Muscle of arm (tissue), 1 donor: ENCODE measurements at regions not wholly inside any gene's neighbourhood (a gene's known extent, or its start where the extent isn't known, plus 50 kb on each side); places are given as distances from the start of the nearest gene placed in this dataset.

ENCODE experiments used
- DNase-seq: peaks from one replicate; pipeline ENCODE4 v3.0.0-alpha.2; 2013

DNA sequence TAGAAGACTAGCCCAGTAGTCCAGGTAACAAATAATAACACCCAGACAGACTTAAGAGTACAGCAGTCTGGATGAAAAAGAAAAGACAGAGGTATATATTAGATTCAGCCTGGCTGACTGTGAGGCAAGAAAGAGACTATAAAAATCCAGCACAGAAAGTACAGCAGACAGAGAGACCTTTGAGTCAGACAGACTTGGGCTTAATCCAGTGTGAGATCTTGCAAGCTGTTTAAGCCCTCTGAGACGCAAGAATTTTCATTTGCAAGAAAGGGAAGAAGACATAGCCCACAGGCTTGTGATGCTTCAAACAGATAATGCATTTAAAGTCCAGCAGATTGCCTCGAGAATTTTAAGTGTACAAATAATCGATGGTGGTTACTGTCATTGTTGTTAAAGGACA is 471.4 kb downstream of the LIG4 start:
- DNase-seq: no peak

DNA sequence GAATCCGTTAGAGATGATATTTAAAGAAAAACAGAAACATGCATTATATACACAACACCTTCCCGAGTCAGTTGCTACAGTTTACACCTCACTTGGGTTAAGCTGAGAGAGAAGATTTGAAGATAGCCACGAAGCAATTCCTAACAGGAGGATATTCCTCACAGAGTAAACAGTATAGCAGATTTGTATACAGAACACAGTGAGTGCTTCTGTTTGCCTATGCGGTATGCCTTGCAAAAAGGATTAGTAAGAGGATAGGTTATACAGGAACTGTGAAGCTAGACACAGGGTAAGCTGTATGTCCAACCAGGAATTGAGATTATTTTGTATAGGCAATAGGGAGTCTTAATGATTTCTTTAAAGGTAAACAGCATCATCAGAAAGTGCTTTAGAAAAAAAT is 471.8 kb downstream of the LIG4 start:
- DNase-seq: no peak

DNA sequence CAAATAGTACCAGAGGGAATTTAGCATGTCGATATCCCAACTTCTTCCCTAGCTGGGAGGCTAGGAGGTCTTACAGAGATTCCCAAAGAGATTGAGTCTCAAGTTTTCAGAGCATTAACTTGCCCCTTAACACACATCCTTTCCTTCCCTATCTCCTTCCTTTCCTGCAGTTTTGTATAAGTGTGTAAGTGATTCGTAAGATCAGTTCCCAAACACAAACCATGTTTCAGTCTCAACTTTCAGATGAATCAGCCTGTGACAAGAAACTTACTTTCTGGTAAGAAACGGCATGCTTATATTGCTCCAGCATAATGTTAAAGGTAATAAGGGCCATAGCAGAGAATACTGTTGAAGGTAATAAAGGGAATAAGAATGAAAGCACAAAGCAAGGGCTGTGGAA is 472.2 kb downstream of the LIG4 start:
- DNase-seq: no peak

- no peak for DNase-seq
These were observed 472.8 kb downstream of the LIG4 start for GRCh38 chr13:107742544-107742943.

- DNase-seq: no peak
These were observed 477.3 kb downstream of the LIG4 start for GRCh38 chr13:107738004-107738403.

GRCh38 chr13:107736731-107737130 is 478.6 kb downstream of the LIG4 start:
- no peak for DNase-seq

GRCh38 chr13:107736170-107736569 is 479.2 kb downstream of the LIG4 start:
- no peak for DNase-seq

DNA sequence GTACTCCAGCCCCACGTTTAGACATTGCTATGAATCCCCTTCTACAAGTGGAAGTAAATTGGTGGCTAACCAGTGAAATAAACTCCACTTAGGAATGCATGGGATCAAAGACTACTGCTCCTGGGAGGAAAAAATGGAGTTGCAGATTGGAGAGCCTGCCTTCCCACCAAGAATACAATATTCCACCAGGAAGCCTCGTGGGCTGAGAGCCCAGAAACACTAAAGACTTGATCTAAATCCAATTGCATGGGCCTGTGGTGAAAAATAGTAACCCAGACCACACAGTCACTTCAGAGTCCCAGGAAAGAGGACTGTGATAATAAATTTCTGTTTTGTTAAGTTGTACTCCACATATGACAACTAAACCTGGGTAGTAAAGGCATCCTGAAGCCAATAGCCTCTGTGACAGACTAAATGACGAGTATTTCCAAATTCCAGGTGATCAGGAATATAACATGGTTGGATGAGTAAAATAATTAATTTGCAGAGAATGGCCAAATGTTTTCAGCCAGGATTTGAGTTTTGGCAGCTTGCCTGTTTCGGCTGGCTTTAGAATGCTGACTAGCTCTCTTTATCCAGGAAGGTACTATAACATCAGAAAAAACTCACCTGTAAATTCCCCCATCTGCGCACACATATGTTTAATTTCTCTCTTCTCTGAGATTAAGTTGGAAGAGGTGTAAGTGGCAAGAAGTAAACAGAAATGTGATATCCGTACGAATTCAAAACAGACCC is 480.3 kb downstream of the LIG4 start:
- DNase-seq: peak; percentile 38

- no peak for DNase-seq
These were observed 482.1 kb downstream of the LIG4 start for GRCh38 chr13:107733276-107733675.

GRCh38 chr13:107730813-107731212 is 484.5 kb downstream of the LIG4 start:
- DNase-seq: no peak

DNA sequence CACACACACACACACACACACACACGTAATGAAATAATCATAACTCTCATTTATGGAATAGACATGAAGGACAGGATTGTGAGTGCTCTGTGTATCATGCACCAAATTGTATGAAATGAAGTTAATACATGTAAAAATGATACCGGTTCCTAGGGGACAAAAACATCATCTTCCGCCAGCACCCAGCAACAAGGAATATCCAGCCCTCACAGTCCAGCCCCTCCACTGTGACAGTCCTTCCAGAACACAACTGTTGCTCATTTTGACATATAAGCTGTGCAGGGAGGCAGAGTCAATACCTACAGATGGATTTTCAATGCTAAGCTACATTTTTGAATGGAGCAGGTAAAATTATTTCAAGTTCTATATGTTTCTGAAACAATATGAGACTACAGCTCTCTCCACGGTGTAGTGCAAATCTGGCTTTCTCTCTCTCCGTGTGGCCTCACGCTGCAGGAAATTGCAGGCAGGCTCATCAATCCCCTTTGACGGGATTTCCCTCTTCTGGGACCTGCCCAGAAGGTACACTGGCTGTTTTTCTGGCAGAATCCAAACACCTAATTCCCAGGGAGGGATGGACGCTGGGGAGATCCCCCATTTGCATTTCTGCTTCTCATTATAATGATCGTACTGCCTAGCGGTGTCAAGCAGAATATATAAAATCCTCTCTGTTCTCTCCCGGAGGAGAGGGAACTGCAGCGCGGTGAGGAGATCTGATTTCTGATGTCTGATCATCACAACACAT is 494.0 kb downstream of the LIG4 start:
- DNase-seq: no peak

DNA sequence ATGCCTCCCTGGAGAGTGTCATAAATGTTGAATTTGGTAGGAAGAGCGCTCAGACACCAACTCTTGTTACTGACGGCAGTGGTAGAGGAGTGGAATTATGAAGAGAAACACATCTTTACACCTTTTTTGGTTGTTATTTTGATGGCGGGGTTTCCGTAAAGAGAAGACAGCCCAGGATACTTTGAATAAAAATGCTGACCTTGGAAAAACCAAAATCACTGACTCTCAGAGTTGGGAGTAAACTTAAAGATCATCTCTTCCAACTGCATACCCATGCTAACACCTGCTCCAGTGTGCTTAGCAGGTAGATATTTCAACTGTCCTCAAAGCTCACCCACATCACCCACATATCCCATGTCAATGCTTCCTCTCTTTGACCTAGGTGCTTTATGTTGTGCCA is 498.6 kb downstream of the LIG4 start:
- DNase-seq: no peak

- DNase-seq: no peak
These were observed 499.1 kb downstream of the LIG4 start for GRCh38 chr13:107716241-107716640.

DNA sequence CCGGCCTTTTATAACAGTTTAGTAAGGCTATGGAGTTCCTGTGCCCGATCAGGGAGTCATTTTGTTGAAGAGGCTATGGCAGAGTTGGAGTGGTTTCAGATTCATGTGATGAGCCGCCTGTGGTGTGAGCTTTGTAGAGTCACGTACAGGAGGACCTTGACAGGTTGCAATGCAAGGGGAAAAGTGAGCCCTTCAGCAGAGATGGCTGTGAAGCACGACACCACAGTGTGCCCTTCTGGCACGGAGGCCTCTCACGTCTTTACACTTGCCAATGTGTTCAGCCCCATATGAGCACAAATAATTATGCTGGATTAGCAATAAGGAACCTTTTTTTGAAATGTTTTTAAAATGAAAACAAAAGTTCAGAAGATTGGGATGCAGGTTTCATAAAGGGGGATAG is 499.8 kb downstream of the LIG4 start:
- DNase-seq: no peak

DNA sequence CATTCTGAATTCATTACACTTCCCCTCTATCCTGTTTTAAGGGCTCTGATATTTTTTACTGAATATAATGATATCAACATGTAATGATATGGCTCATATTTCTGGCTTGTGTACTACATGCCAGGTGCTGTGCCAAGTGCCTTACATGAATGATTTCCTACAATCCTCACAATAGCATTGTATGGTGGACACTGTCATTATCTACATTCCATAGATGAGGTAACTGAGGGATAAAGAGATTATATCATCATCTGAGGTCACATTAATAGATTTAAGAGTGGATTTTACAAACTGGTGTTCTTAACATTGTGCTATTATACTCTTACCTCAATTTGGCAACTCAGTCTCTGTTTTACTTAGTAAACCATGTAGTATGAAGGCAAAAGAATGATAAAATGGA is 502.0 kb downstream of the LIG4 start:
- DNase-seq: no peak

GRCh38 chr13:107712145-107712860 is 503.0 kb downstream of the LIG4 start:
- no peak for DNase-seq

DNA sequence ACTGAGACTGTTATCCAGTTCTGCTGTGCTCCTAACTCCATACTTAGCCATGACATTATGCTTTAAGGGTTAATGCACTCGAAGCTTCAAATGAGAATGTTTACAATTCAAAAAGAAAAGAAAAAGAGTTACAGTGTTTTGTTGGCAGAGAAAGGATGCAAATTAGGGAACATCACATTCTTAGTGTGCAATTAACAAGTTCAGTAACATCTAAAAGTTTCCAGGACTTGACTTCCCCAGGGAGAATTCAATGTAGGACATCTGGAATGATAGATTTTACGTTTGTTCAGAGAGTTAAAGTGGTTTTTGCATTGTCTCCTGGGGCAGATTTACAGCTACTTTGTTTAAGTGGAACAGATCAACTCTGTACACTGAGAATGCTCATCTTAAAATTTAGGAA is 525.2 kb downstream of the LIG4 start:
- DNase-seq: no peak

- DNase-seq: no peak
These were observed 529.5 kb downstream of the LIG4 start for GRCh38 chr13:107685876-107686275.

GRCh38 chr13:107681600-107681999 is 533.7 kb downstream of the LIG4 start:
- no peak for DNase-seq

DNA sequence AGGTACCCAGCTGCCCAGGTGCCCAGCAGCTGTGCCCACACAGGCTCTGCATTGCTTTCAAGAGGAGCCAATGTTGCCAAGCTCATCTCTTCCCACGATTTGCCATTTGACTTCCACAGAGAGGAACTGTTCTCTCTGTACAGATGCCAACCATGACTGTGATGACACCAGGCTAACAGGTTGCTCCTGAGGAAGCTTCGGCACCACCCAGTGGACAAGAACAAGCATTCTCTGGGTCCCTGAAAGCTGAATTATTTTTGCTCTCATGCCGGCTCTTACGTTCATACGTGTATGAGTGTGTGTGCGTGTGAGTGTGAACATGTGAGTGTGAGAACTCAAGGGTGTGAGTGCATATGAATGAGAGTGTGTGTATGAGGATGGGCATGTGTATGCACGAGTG is 535.2 kb downstream of the LIG4 start:
- DNase-seq: no peak

DNA sequence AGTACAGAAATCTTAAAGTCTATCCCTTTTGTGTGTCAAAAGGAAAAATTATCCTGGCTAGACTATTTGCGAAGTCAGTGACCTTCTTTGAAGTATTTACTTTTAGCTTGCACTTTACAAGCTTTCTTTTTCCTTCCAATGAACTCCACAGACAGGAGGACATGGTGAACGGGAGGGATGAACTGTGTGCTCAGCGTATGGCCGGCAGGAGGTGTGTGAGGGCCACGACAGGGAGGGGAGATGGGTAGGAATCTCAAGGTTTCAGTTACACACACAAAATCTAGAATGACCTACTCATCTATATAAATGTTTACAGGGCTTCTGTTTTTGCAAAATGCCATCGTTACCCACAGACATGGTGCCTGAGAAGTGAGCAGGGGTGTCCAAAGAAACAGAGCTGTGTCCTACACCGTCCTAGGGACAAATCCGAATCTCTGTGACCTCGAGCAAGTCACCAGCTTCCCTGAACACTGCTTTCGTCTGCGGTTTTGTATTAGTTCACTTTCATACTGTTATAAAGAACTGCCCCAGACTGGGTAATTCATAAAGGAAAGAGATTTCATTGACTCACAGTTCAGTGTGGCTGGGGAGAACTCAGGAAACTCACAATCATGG is 537.2 kb downstream of the LIG4 start:
- no peak for DNase-seq

GRCh38 chr13:107675847-107676550 is 539.3 kb downstream of the LIG4 start:
- no peak for DNase-seq
